ENCODE measurements at regions not wholly inside any gene's neighbourhood (a gene's known extent, or its start where the extent isn't known, plus 50 kb on each side); places are given as distances from the start of the nearest gene placed in this dataset.

DNA sequence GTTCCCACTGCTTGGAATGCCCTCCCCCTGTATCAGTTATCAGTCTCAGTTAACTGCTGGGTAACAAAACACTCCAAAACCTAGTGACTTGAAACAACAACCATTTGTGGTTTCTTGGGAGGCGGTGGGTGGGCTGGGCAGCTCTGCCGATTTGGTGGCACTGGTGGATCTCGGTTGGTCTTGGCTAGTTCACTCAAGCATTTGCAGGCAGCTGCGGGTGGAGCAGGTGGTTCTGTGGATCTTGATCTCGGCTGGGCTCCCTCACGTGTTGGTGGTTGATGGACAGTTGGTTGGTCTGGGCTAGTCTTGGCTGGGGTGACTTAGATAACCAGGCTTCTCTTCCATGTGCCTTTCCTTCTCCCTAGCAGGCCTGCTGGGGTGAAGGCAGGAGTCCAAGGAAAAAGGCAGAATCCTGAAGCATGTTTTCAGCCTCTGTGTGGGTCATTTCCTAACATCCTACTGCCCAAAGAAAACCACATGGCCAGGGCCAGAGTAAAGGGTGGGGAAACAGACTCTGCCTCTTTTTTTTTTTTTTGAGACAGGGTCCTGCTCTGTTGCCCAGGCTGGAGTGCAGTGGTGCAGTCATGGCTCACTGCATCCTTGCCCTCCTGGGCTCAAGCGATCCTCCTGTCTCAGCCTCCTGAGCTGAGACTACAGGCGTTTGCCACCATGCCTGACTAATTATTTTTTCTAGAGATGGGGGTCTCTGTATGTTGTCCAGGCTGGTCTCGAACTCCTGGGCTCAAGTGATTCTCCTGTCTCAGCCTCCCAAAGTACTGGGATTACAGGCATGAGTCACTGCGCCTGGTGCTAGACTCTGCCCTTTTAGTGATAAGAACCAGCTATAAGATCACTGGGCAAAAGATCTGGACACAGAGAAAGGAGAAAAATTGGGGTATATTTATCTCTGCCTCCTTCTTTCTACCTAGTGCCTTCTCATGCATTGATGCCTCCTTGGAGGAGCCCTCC is 183.7 kb downstream of the RGS3 start:
- no peak for DNase-seq

- DNase-seq, result no peak
Observed at GRCh38 chr9:113648048-113648447, 184.5 kb downstream of the RGS3 start.

- no peak for DNase-seq
Observed at GRCh38 chr9:113648586-113648985, 185.1 kb downstream of the RGS3 start.

DNA sequence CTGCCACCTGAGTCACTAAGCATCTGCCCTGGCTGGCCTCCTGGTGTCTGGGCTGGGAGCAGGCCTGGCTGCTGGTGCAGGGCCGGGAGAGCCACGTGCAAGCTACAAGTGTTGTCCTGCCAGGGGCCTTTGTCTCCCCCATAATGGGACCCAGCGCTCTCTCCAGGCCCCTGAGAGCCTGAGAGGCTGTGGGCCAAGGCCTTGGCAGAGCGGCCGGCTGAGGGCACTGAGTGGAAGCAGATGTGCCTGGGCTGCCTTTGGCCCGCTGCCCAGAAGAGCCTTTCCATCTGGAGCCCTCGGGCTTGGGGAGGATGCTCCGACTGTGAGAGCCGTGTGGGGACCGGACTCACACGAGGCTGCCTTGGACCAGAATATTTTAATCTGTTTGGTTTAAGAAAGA is 185.5 kb downstream of the RGS3 start:
- no peak for DNase-seq

DNA sequence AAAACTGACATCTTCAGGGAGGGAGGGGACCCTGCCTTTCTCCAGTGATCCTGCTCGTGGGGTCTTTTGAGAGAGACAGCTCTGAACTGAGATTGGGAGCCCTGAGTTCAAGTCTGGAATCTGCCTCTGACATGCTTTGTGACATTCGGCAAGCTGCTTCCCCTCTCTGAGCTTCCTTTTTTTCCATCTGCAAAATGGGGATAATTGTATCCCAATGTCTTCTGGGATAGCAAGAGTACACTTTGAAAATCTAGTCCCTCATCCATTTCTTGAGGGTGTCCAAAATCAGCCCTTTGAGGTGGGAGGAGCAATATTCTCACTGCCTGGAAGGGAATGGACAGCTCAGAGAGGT is 186.3 kb downstream of the RGS3 start:
- no peak for DNase-seq

DNA sequence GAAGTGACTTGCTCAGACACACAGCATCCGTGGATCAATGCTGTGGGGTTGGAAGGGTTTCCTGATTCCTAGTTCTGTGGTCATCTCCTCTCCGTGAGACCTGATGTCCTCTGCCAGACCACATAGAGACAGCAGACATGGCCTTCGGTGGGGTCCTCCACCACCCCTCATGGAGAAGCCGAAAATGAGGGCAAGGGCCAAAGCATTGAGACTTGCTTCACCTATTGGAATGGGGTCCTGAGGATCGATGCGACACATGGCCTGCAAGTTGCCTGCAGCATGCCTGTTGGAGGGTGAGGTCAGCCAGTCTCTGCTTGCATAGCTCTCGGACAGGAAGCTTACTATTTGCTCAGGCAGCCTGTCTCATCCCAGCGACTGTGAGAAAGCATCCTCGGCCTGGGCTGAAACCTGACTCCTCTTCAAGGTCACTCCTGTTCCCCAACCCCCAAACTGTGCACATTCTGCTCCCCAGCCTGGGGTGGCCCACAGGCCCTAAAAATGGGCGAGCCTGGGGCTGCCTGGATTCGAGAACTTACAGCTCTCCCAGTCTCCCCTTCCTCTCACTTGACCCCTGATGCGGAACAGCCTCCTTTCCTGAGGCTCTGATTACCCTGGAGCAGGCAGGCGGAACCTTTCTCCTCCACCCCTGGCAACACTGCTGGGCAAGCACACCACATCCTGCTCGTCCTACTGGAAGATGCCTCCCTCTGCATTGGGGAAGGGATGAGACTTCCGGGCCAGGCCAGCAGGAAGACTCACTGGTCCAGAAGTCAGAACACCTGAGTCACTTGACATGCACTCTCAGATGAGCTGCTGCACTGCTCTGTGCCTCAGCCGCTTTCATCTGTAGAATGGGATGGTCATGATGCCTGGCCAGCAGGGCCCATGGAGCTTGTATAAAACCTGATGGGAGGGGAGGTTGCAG is 186.9 kb downstream of the RGS3 start:
- DNase-seq, result no peak

DNA sequence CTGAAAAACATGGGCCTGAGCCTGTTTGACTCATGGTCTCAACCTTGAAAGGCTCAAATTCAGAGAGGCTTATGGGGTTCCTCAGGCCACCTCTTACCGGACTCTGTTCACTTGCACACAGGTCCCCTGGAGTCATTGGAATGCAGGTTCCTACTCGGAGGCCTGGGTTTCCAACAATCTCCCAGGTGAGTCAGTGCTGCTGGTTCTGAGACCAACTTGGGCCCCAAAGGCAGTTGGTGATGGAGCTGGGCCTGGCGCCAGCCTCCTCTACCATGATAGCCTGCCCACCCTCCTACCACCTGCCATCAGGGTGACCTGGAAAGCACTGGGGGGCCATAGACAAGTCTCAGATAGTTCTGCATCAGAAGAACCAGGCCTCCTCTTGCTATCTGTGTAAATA is 188.4 kb downstream of the RGS3 start:
- no peak for DNase-seq

DNA sequence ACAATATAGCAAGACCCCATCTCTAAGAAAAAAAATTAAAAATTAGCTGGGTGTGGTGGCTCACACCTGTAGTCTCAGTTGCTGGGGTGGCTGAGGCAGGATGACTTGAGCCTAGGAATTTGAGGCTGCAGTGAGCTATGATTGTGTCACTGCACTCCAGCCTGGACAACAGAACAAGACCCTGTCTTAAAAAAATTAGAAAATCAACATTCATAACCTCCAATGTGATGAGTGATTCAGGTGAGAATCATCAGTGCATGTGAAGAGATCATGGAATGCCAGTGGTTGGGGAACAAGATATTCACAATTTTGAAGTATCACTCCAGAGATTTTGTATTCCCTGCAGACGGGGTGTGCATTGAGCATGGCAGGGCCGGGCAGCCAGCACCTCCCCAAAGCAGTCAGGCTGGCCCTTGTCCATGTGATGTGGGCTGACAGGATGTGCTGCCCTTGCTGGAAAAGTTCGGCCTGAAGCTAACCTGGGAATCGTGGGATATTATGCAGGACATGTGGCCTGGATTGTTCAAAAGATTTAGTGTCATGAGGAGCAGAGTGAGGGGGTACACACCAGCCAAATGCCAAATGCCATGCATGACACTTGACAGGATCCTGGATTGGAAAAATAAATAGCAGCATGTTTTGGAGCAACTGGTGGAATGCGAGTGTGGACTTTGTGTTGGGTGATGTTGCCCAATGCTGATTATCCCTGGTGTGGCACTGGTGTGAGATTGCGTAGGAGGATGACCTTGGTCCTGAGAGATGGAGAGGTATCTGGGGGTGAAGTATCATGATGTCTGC is 189.0 kb downstream of the RGS3 start:
- DNase-seq, result no peak

- DNase-seq, result no peak
Observed at GRCh38 chr9:113653746-113654604, 190.4 kb downstream of the RGS3 start.

DNA sequence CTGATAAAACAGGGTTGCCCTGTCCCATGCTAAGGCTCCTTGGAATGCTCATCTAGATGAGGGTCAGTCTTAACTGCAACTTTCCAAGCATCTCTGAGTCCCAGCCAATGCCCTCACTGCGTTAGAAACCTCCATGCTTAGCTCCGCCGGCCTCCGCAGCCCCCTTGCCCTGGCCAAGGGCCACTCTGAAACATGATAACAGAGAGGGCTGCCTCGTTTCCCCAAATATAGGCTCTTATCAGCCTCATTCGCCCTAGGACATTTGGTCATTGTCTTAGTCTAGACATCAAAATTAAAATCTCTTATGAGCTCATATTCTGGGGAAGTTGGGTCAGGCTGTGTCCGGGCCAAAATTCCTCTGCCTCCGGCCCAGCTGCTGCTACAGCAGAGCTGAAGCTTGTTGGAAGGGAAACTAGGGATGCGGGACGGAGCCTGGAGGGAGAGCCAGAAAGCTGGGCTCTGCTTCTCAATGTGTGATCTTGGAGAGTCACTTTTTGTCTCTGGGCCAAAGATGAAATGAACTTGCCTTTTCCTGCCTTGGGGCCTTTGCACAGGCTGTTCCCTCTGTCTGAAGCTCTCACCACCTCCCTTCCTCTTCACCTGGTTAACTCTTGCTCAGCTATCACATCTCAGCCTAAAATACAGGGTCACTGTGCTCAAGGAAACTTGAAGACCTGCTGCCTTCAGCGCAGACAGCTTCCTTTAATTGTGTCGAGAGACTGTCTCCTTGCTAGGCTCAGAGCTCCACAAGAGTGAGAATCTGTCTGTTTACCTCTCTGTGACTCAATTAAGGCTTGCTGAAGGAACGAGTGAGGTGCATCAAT is 191.3 kb downstream of the RGS3 start:
- no peak for DNase-seq

GRCh38 chr9:113656771-113657670 is 193.5 kb downstream of the RGS3 start:
- DNase-seq, result no peak

DNA sequence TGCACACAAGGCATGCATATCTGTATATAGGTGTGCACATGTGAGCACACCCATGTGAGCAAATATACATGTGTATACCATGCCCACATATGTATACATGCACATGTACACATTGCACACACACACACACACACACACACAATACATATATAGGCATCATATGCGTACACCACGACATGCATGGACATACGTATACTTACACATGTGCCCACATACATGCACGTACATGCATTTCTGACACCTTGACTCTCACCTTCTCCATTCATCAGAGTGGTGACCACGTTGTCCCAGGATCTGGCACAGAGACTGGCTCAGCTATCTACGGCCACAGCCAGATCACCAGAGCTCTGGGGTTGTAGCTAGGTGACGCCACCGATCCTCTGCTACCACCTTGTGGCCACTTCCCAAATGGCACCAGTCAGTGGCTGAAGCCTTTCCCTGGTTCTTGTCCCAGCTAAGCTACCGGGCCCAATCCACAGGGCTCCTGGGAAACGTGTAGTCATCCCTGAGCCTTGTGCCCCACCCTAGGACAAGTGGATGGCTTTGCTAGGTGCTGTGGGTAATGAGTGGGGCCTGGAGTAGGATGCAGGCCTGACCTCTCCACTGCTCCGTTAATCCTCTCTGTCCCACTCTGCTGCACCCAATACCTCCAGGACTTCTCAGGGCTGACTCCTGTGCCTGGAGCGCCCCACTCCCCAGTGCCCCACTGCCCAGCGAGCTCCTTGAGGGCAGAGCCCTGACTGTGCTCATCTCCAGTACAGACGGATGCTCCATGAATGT is 194.4 kb downstream of the RGS3 start:
- DNase-seq, result peak; percentile 65

GRCh38 chr9:113658545-113658895 is 195.0 kb downstream of the RGS3 start:
- no peak for DNase-seq

GRCh38 chr9:113659039-113659438 is 195.5 kb downstream of the RGS3 start:
- DNase-seq, result no peak

- DNase-seq, result no peak
Observed at GRCh38 chr9:113659740-113660139, 196.2 kb downstream of the RGS3 start.

DNA sequence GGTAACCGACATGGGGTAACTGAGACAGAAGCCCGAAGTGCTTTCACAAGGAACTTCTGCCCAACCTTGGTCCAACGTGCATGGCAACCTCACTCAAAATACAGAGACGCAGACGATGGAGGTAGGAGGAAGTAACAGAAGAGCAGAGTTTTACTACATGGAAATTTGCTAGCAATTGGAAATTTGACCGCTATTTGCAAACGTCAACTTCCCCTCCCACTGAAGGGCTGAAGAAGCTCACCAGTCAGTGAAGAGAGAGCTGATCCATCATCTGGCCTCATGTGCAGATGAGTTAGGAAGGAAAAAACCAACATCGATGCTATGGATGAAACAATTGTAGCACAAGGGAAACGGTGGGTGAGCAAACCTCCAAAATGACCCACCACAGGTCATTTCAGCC is 196.7 kb downstream of the RGS3 start:
- no peak for DNase-seq

DNA sequence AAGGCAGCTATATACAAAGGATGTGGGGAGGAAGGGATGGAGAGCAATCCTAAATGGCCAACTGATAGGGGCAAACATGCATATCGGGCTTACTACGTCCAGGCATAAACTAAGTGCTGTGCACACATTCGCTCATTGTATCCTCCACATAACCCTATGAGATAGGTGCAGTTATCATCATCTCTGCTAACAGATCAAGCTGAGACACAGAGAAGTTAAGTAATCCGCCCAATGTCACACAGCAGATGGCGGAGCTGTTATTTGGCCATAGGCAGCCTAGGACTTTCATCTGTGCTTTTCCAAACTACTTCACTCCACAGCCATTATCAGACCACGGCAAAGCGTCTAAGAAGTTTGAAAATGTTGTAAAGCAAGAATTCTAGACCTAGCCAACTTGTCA is 197.5 kb downstream of the RGS3 start:
- DNase-seq, result no peak

DNA sequence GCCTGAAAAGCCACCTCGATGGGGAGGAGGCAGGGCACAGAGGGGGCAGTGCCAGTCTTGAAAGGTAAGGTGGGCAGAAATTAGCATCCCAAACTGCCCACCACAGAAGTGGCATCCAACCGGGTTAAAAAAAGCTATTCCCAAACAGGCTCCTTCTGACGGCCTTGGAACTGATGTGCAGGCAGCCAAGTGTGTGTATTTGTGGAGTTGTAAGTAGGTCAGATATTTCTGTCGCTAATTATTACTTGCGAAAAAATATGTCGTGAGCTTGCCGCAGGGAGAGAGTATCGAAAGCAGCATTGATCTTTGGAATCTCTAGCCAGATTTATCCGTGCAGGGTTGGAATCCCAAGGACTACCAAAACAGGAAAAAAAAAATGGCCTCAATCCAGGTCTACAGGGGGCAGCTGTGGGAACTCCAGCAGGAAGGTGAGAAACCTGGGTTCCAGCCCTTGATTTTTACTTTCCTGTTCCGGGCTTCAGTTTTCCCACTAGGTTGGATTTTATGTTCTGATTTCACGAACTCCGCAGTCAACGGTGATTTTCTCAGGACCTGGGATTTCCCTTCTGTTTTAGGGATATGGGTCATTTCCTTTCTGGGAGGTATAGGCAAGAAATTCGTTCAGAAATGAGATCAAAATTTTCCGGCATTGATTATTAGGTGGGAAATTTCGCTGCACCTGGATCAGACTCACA is 200.8 kb downstream of the RGS3 start:
- DNase-seq, result no peak

DNA sequence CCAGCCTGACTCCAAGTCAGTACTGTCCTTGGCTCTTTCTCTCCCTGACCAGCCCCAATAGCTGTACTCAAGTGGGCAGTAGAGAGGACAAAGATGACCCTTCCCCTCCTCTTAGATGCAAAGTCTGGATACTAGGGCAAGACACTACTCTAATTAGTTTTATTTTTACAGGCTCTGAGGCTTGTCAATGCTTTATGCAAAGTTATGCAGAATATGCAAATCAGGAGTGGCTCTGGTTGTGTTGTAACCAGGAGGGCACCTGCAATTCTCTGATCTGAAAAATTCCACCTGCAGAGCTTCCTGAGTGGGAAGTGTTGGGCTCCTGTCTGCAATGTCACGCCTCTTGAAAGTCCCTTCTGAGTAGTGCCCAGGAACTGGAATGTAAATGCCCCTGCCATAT is 201.5 kb downstream of the RGS3 start:
- no peak for DNase-seq

Data from CD4-positive, alpha-beta T cell treated with Interleukin-4 for 4 hours (primary cell).